HG02870 (cell line): ENCODE measurements at regions not wholly inside any gene's neighbourhood (a gene's known extent, or its start where the extent isn't known, plus 50 kb on each side); places are given as distances from the start of the nearest gene placed in this dataset.
A peak's percentile ranks its signal among the peaks of the same experiment; 100 is the strongest.

Experiments
- ATAC-seq: cut with Tn5 transposase; IDR thresholded peaks from one replicate; pipeline ENCODE4 v1.9.1; 2021; ENCODE audit warnings: mild to moderate bottlenecking, moderate library complexity; ENCODE audit not compliant: unreplicated experiment

DNA sequence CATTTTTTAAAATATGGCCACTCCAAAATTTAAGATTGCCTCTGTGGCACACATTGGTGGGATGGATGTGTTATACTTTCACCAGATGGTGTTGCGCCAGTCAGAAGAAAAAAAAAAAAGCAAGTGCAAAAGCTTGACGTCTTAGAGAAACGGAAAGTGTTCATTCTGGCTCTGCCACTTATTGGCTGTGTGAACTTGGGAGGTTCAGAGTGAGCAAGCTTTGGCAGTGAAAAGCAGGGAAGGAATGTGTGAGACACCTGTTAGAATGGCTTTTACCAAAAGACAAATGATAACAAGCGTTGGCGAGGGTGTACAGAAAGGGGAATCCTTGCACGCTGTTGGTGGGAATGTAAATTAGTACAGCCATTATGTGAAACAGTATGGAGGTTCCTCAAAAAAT is 298.0 kb downstream of the TMEM114 start:
- no peak for ATAC-seq

DNA sequence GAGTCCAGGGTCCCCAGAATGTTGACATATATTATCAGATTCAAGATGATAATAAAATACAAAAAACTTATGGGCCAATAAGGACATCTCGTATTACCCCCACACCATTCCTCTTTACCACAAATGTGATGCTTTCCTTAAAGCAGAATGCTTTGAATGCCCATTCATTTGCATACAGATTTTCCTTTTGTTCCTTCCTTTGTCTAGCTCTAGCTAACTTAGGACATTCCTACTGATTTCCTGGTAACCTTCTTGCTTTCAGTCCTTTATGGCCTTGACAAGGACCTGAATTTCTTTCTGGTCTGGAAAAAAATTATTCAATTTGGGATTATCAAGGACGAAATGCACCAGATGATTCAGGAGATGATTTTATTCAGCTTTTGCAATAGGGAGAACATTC is 304.0 kb downstream of the TMEM114 start:
- no peak for ATAC-seq

DNA sequence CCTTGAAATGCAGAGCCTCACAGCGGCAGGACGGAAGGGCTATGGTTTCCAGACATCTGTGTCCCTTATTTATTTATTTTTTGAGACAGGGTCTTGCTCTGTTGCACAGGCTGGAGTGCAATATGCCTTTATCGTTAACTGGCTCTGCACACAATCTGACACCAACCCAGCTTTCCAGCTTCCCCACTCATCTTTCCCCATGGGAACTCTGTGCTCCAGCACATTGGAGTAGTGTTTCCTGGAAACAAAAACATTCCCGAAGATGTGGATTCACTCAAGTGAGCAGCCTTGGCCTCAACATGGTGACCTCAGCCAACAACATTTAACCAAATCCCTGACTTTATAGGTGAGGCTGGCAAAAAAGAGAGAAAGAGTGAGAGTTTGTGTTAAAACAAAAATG is 307.1 kb downstream of the TMEM114 start:
- ATAC-seq = no peak

DNA sequence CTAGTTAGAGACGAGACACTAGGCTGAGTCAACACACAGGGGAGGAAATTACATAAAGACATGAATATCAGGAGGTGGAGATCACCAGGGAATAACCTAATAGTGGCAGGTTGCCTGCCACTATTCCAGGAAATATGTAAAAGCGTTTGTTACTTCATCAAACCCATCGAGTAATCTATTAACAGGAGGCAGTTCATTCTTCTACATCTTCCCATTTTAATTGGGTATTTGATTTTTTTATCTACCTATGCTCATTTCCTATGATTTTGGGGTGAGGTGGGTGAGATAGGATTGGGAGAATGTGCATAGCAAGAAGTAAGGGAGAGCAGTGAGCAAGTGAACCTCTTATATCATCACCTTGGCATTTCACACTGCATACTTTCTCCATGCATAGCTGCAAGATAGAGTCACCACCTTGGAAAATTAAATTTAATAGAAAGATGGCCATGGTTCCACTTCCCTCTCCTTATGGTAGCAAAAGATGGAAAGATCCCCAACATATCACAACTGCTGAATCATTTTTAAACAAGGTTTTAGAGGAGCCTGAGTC is 312.2 kb downstream of the TMEM114 start:
- ATAC-seq = no peak

DNA sequence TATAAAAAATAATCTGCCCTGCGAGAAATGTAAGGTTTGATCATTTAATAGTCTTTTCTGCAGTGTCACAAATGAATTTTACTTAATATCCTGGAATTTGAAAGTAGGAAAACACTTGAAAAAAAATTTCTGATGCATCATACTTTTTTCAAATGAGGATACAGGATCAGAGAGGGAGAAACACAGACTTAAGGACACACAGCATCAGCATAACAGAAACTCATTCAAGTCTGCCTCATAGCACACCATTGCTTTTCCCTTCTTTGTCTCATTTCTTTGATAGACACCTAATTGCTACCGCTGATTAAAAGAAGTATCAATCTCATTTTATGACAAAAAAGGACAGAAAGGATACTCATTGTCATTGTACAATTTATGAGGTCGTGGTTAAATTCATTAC is 319.0 kb downstream of the TMEM114 start:
- no peak for ATAC-seq

DNA sequence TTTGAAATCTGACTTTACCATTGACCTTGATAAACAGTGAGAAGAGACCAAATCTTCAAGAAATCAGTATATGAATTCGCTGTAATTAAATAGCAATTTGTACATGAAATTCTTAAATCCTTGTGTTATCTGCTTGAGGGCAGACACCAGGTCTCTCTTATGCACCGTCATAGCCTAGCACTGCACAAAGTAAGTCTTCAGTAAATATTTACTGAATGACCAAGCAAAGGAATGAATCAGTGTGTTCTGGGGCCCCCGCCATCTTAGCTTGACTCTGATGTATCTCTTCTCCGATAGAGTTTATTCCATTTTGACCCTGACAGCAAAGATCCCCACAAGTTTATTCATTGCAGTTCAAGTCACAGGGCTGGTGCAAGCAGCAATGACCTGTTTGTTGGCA is 328.0 kb downstream of the TMEM114 start:
- no peak for ATAC-seq

DNA sequence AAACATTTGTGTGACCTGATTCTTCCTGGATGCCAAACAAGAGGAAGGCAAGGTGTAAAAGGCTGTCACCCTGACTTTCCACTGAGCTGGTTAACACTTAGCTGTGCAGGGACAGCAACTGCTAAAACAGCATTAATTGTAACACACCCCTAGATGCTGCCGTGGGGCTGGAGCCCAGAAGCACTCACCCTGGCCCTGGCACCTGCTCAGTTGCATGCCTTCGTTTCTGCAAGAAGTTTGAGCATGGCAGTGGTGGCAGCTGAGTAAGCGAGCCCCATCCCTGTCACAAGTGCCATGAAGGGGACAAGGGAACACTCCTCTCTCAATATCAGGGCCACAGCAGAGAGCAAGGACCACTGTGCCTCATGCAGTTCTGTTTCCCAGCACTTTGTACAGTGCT is 330.2 kb downstream of the TMEM114 start:
- ATAC-seq = no peak

DNA sequence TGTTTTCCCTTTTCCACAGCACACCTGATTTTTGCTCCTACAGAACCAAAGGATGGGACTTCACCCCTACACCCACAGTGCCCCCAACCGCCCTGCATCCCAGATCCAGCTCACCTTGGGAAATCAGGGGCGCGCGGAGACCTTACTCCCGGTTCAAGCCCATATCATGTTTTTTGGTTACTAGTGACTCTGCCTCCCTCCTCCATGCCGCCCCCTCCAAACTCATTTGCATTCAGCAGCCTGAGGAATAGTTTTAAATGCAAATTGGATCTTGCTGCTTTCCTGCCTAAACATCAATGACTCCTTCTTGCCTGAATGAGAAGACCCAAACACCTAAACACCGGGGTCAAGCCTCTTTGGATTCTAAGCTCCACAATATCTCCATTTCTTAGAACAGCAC is 331.8 kb downstream of the TMEM114 start:
- no peak for ATAC-seq

DNA sequence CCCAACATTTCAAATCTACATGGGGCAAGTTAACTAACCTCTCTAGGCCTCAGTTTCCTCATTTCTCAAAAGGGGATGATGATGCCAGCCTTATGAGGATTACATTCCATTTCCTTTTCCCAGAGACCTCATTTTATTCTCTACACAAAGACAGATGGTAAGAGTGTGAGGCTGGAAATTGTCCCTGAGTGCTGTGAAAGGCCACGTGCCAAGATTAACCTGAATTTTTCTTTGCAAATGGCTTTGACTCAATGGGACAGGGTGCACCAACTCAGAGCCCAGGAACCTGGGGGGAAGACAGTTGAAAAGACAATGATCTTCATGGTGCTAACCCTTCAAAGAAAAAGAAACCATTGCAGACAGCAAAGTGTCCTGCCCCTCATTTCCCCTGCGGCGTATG is 332.8 kb downstream of the TMEM114 start:
- no peak for ATAC-seq

DNA sequence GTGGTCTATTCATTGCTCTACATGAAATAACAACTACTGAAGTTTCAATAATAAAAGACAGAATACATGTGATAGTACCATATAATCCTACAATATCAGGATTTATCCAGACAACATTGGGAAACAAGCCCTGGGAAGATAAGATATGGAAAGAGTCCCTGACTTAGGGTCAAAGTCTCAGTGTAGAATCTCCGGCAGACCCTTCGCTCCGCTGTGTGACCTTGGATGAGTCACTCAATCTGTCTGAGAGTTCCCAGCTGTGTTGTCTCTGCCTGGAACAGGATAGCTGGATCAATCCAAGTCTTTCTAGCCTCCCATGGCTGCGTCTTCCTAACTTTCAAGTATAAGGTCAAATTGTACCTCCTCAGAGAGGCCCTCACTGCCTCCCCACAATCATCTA is 335.9 kb downstream of the TMEM114 start:
- no peak for ATAC-seq

DNA sequence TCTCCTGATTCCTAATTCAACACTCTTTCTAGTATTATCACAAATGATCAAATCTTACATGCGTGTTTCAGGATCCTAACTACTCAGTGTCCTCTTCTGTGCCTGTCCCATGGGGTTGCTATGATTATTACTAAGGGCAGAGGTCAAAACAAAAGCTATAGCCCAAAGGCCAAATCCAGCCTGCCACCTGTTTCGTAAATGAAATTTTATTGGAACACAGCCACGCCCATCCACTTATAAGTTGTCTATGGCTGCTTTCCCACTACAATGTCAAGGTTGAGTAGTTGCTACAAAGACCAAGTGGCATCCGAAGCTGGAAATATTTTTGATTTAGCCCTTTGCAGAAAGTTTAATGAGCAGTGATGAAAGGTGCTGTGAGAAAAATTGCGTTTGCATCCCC is 336.6 kb downstream of the TMEM114 start:
- no peak for ATAC-seq

DNA sequence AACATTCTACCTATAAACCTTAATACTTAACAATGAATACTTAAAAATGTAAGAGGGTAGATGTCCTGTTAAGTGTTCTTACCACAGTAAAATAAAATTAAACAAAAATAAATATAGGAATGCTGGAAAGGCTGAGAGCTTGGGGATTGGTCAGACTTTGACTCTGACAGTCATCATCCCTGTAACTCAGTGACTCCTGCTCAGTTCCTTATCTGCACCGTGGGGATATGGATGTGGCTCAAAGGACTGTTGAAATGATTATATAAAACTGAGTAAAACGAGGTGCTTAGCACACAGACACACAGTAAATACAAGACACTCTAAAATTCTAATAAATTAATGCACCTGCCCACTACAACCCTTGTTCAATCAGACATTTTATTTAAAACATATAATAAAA is 338.6 kb downstream of the TMEM114 start:
- no peak for ATAC-seq

DNA sequence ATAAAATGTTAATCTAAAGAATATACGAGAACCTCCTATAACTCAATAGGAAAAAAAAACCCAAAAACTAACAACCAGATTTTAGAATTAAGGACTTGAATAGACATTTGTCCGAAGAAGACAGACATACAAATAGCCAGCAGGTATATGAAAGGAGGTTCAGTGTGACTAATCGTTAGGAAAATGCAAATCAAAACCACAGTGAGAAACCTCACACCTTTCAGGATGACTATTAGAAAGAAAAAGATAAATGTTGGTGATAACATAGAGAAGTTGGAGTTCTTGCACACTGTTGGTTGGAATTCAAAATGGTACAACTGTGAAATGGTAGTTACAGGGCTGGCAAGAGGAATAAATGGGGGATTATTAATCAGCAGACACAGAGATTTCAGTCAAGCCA is 339.0 kb downstream of the TMEM114 start:
- ATAC-seq = peak; percentile 73

DNA sequence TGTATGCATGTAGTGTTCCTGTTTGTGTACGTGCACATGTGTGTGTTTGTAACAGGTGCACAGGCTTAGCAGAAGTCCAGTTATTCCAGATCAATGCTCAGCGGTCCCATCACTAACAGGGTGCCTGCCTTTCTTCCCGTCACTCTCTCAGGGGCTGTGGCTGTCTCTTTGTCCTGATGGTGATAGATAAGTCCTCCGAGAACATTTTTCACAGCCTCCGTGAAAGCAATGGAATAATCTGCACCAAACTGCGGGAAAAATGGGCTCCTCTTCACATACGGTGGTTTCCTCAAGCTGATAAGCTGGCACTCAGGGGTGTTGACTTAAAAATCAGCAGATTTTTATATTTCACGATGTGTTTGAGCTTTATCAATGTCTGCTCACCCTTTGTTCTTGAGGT is 342.3 kb downstream of the TMEM114 start:
- ATAC-seq = no peak

DNA sequence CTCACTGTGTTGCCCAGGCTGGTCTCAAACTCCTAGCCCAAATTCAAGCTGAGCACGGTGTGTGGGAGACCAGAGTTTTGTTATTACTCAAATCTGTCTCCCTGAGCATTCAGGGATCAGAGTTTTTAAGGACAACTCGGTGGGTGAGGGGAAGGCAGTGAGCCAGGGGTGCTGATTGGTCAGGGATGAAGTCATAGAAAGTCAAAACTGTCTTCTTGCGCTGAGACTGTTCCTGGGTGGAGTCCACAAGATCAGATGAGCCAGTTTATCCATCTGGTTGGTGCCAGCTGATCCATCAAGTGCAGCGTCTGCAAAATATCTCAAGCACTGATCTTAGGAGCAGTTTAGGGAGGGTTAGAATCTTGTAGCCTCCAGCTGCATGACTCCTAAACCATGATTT is 346.3 kb downstream of the TMEM114 start:
- ATAC-seq = no peak

DNA sequence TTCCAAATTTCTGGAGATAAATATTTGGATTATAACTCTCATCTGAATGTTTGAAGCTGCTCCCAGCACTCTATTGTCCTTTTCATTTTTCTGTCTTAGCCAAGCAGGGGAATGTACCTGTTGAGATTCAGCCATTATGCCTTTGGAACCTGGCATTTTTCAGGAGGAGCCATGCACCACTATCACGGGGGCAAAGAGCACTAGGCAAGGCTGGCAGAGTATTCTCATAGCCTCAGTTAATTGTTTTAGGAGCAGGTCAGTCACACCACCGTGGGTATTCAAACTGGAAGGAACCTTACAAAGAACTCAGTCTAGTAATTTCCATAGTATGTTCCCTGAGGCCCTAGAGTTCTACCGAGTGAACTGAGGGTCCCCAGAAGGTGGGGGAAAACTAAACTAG is 348.9 kb downstream of the TMEM114 start:
- no peak for ATAC-seq

DNA sequence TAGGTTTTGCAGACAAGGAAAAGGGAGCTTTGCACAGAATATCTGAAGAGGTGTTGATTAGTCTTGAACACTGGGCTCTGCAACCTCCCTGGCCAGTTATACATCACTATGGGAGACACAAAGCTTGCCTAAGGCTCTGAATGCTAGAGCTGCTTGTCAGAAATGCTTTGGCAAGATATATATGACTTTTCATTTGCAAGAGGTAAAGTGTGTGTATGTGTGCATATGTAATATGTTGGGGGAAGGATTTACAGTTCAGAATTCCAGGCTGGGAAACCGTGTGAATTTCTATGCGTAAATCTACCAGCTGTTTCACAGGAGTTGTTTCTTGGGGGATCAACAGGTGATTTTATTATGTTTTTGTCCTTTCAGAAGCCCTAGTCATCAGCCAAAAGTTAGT is 350.9 kb downstream of the TMEM114 start:
- no peak for ATAC-seq

DNA sequence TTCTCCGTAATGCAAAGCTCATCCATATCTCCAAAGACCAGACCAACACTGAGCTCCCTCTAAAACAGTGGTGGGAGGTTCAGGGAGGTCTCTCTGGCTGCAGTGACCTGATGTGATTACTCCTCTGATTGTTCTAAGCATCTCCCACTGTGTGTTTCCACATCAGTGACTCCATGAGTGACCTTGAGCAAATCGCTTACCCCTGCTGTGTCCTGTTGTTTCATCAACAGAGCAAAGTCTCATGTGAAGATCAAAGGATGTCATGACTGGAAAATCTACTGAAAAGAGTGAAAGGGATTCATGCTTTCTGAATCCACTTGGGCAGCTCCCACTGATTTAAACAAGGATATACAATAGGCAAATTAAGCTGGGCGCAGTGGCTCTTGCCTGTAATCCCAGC is 352.9 kb downstream of the TMEM114 start:
- no peak for ATAC-seq

DNA sequence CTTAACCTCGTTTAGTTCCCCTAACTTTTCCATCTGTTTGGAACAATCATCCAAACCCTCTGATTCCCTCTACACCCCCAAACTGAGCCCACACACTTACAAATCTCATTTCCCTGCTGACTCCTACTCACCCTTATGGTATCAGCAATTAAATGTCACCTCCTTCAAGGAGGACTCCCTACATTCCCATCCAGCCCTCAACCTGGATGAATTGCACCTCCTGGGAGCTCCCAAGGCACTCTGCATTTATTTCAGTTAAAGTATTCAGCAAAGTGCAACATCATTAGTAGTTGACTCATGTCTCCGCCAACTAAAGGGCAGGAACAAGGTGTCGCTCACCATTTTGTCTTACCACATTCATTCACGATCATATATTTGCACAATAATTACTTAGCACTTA is 353.5 kb downstream of the TMEM114 start:
- ATAC-seq = no peak

DNA sequence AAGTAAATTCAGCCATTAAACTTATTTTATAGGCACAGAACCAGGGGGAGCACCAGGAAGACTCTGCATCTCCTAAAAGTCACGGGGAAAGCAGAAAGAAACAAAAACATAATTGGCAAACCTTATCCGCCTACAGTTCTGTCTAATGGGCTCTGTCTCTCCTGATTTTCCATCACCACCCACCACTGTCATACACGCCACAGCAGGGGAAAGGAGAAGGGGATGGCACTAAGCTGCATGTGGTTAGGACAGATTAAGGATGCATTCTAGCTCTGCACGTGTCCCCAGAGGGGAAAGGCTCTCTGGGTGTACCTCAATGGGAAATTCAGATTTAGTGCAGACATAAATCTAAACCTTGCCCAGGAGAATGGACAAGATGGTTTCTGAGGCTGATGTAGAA is 359.8 kb downstream of the TMEM114 start:
- no peak for ATAC-seq

DNA sequence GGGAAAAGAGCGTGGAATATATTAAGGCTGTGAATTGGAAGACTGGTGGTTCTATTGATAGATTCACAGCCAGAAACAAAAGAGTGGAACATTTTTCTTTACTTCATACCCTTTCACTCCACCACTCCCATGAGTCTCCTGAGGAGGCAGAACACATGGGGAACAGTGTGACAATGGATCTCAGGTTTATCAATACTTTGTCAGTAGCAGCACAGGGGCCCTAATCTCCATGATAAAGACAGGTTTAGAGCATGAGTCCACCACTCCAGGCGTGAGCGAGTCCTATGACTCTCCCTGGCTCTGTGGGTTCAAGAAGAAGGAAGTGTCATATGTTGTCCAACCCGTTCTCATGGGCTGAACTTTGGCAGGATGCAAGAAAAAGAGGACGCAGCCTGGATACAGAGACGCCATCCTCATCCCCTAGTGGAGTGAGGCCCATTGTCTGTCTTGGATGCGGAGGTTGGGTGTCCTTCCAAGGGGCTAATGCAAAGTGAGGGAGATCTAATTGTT is 361.2 kb downstream of the TMEM114 start:
- ATAC-seq = no peak

DNA sequence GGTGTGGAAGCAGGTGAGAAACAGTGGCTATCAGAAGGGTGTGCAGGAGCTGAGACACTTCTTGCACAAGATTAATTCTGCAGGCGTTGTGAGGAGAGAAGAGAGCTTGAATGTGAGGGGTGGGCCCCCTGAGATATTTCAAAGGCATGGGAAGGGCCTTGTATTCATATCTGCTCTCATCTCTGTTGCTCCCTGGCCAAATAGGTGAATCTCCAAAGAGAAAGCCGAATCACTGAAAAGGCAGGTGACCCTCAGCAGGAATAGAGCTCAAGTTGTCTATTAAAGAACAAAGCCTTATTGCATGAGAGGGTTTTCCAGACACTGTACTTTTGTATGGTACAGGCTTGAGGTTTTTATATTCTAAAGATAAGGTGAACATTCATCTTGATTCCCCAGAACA is 373.1 kb downstream of the TMEM114 start:
- ATAC-seq = no peak

DNA sequence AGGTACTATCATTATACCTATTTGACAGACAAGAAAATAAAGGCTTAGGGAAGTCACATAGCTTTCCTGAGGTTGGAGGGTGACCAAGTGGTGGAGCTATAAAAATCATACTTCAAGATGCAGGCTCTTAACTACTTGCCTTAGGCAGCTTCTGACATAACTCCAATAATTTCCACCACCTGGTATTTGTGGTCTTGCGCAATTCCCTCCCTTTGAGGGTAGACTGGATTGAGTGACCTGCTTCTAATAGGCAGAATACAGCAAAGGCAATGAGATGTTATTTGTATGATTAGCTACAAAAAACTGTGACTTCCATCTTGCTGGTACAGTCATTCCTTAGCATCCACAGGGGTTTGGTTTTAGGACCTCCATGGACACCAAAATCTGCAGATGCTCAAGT is 385.5 kb downstream of the TMEM114 start:
- no peak for ATAC-seq

DNA sequence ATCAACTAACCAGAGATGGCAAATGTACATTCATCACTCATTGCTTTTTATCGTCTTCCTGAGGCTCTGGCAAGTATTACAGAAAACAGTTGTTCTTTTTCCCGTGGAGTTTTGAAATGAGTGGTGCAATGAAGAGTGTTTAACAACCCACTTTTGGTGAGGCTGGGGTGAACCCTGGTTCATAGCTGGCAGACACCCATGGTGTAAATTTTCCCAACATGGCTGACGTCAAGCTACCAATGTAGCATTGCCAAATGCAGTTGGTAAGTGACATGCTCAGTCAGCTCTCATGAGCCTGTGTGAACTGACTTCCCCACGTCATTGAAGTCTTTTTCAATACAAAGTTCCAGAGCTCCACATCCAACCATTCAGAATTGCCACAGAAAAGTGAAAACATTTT is 386.2 kb downstream of the TMEM114 start:
- no peak for ATAC-seq
